ENCODE measurements at regions not wholly inside any gene's neighbourhood (a gene's known extent, or its start where the extent isn't known, plus 50 kb on each side); places are given as distances from the start of the nearest gene placed in this dataset.

- no peak overlapping the region for H3K4me2 ChIP-seq (ENCODE audit: low read length)
- no CpG with 5 or more reads among the region's 4 CpGs for WGBS (ENCODE audit: extremely low coverage, insufficient coverage, insufficient read length)
Observed at GRCh38 chr2:207252979-207253645, 87.4 kb upstream of the KLF7 start.

GRCh38 chr2:207253666-207254345 is 88.1 kb upstream of the KLF7 start:
- Histone ChIP-seq H3K36me3 (ENCODE audit: control insufficient read depth in 1 of 2, insufficient read depth in 2 of 2, low read length in 2 of 2) (no peaks in the 10 kb centered on the region), H2AFZ (ENCODE audit: insufficient read depth, low read length, poor library complexity) (no peak overlapping the region), H3K23ac (ENCODE audit: low read length) (peak overlapping the region; percentile 42), H3K4ac (ENCODE audit: low read depth, low read length) (no peak overlapping the region), H3K27me3 (ENCODE audit: insufficient read depth, low read length) (no peaks in the 10 kb centered on the region), H2BK12ac (ENCODE audit: low read length) (peak overlapping the region; percentile 17), H3K18ac (ENCODE audit: low read length) (no peak overlapping the region), H4K91ac (ENCODE audit: low read depth, low read length) (peak overlapping the region; percentile 21), H2AK5ac (ENCODE audit: low read length) (no peak overlapping the region), H2BK120ac (ENCODE audit: insufficient read depth, low read length, poor library complexity) (no peak overlapping the region), H3K14ac (ENCODE audit: low read length) (peak overlapping the region; percentile 20), H4K12ac (ENCODE audit: low read depth, low read length) (no peak overlapping the region), H3K27ac (ENCODE audit: low read depth, low read length) (peak overlapping the region; percentile 28), H2BK5ac (ENCODE audit: low read depth, low read length, poor library complexity) (no peak overlapping the region), H3K4me1 (ENCODE audit: control insufficient read depth in 1 of 2, insufficient read depth in 2 of 2, low read length in 2 of 2) (peaks cover 8 to 19% of the 10 kb centered on the region in 2 experiments), H3K4me2 (ENCODE audit: low read length) (no peak overlapping the region), H3K4me3 (ENCODE audit: low read depth, low read length) (no peak overlapping the region), H3K79me2 (ENCODE audit: control insufficient read depth, insufficient read depth, low read length, poor library complexity) (no peaks in the 10 kb centered on the region), H3K9ac (ENCODE audit: low read length) (no peak overlapping the region), H3K9me3 (ENCODE audit: insufficient read depth, low read depth, low read length) (no peaks in the 10 kb centered on the region), H3K79me1 (ENCODE audit: low read length) (peaks cover 6% of the 10 kb centered on the region), H4K8ac (ENCODE audit: low read depth, low read length) (no peak overlapping the region)
- DNase-seq: peak; percentile 76 to 95
- WGBS (ENCODE audit: extremely low coverage, insufficient coverage, insufficient read length): no CpG with 5 or more reads among the region's 11 CpGs

More at GRCh38 chr2:207252979-207253645, 87.4 kb upstream of the KLF7 start:
- no peaks in the 10 kb centered on the region for H3K36me3 ChIP-seq (ENCODE audit: control insufficient read depth in 1 of 2, insufficient read depth in 2 of 2, low read length in 2 of 2)
- H3K4me3 ChIP-seq (ENCODE audit: low read depth, low read length): no peak overlapping the region
- H3K27me3 ChIP-seq (ENCODE audit: insufficient read depth, low read length): no peaks in the 10 kb centered on the region
- peaks cover 6% of the 10 kb centered on the region for H3K79me1 ChIP-seq (ENCODE audit: low read length)
- H3K18ac ChIP-seq (ENCODE audit: low read length): no peak overlapping the region
- no peak overlapping the region for H4K8ac ChIP-seq (ENCODE audit: low read depth, low read length)
- H2AK5ac ChIP-seq (ENCODE audit: low read length): no peak overlapping the region
- H3K27ac ChIP-seq (ENCODE audit: low read depth, low read length): peak overlapping the region; percentile 28
- H2BK120ac ChIP-seq (ENCODE audit: insufficient read depth, low read length, poor library complexity): no peak overlapping the region
- H3K4me1 ChIP-seq (ENCODE audit: control insufficient read depth in 1 of 2, insufficient read depth in 2 of 2, low read length in 2 of 2): peaks cover 7 to 15% of the 10 kb centered on the region in 2 experiments
- H4K12ac ChIP-seq (ENCODE audit: low read depth, low read length): no peak overlapping the region
- H4K91ac ChIP-seq (ENCODE audit: low read depth, low read length): peak overlapping the region; percentile 21
- H2AFZ ChIP-seq (ENCODE audit: insufficient read depth, low read length, poor library complexity): no peak overlapping the region
- peak in 1 of 2 donors; percentile 1 for DNase-seq
- no peak overlapping the region for H3K9ac ChIP-seq (ENCODE audit: low read length)
- H2BK12ac ChIP-seq (ENCODE audit: low read length): peak overlapping the region; percentile 17
- no peaks in the 10 kb centered on the region for H3K9me3 ChIP-seq (ENCODE audit: insufficient read depth, low read depth, low read length)
- no peak overlapping the region for H3K23ac ChIP-seq (ENCODE audit: low read length)
- H3K14ac ChIP-seq (ENCODE audit: low read length): peak overlapping the region; percentile 20
- H3K4ac ChIP-seq (ENCODE audit: low read depth, low read length): no peak overlapping the region
- no peak overlapping the region for H2BK5ac ChIP-seq (ENCODE audit: low read depth, low read length, poor library complexity)
- no peaks in the 10 kb centered on the region for H3K79me2 ChIP-seq (ENCODE audit: control insufficient read depth, insufficient read depth, low read length, poor library complexity)

DNA sequence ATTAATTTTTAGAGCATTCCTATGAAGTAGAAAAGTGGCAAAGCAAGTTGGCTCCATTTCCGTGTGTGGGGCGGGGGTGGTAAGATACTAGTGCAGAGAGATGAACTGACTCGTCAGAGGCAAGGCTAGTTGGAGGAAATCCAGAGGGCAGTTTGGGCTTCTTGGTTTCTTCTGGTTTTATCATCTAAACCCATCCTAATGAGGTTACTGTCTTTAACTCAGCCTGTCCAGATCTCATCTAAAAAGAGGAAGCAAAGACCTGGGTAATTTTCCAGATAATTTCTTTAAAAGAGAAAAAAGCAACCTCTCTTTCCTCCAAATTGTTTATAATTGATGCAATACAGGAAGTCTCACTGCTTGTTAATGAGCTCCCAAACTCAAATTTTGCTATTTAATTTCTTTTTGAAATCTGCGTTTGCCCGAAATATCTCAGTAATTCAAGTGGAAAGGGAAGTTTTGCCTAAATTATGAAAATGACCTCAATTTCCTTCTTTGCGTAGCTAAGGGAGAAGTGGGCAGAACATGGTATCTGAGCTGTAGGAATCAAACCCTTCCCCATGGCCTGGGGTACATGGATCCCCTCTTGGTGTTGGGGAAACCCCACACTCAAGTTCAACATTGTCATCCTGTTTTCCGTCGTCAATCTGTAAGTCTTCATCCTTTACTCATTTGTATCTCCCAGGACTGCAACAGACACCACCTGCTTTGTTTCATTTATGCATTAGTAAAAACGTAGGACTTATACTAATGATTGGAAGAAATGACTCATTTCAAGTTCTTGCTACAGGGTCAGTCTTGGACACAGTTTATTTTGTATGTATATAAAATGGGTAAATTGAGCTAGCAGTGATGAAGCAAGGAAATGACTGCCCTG is 89.1 kb upstream of the KLF7 start:
- Histone ChIP-seq H2AK5ac (ENCODE audit: low read length) (no peak overlapping the region), H2AFZ (ENCODE audit: insufficient read depth, low read length, poor library complexity) (no peak overlapping the region), H3K79me1 (ENCODE audit: low read length) (peaks cover 6% of the 10 kb centered on the region), H3K4me3 (ENCODE audit: low read depth, low read length) (no peak overlapping the region), H3K4me2 (ENCODE audit: low read length) (no peak overlapping the region), H3K18ac (ENCODE audit: low read length) (no peak overlapping the region), H3K36me3 (ENCODE audit: control insufficient read depth in 1 of 2, insufficient read depth in 2 of 2, low read length in 2 of 2) (no peaks in the 10 kb centered on the region), H3K9ac (ENCODE audit: low read length) (no peak overlapping the region), H2BK120ac (ENCODE audit: insufficient read depth, low read length, poor library complexity) (no peak overlapping the region), H3K79me2 (ENCODE audit: control insufficient read depth, insufficient read depth, low read length, poor library complexity) (no peaks in the 10 kb centered on the region), H3K9me3 (ENCODE audit: insufficient read depth, low read depth, low read length) (no peaks in the 10 kb centered on the region), H3K14ac (ENCODE audit: low read length) (no peak overlapping the region), H2BK12ac (ENCODE audit: low read length) (no peak overlapping the region), H3K4me1 (ENCODE audit: control insufficient read depth in 1 of 2, insufficient read depth in 2 of 2, low read length in 2 of 2) (peaks cover 8 to 19% of the 10 kb centered on the region in 2 experiments), H4K8ac (ENCODE audit: low read depth, low read length) (no peak overlapping the region), H4K12ac (ENCODE audit: low read depth, low read length) (no peak overlapping the region), H3K27ac (ENCODE audit: low read depth, low read length) (no peak overlapping the region), H3K23ac (ENCODE audit: low read length) (no peak overlapping the region), H3K27me3 (ENCODE audit: insufficient read depth, low read length) (no peaks in the 10 kb centered on the region), H3K4ac (ENCODE audit: low read depth, low read length) (no peak overlapping the region), H2BK5ac (ENCODE audit: low read depth, low read length, poor library complexity) (no peak overlapping the region), H4K91ac (ENCODE audit: low read depth, low read length) (no peak overlapping the region)
- WGBS (ENCODE audit: extremely low coverage, insufficient coverage, insufficient read length): no CpG with 5 or more reads among the region's 9 CpGs
- peak in 1 of 2 donors; percentile 13 for DNase-seq

Data from trophoblast cell (in vitro differentiated cells and primary cell).